C4-2B (cell line): ENCODE measurements at regions not wholly inside any gene's neighbourhood (a gene's known extent, or its start where the extent isn't known, plus 50 kb on each side); places are given as distances from the start of the nearest gene placed in this dataset.

Experiments
- H3K27ac ChIP-seq: fragments of 450-650 bp; 2 replicates; pipeline ENCODE4 v1.5.1; 2017
- ZFX ChIP-seq: fragments of 450-650 bp; IDR thresholded peaks from 2 replicates; pipeline ENCODE4 v1.6.1; 2017
- TF ChIP-seq, protein P1 (sequence below): fragments of 450-650 bp; conservative IDR thresholded peaks from 2 replicates; pipeline ENCODE4 v1.5.1; 2017; ENCODE audit warnings: mild to moderate bottlenecking

- H3K27ac ChIP-seq: no peak overlapping the region
- no peak for TF ChIP-seq ZFX
- TF ChIP-seq, protein P1, sequence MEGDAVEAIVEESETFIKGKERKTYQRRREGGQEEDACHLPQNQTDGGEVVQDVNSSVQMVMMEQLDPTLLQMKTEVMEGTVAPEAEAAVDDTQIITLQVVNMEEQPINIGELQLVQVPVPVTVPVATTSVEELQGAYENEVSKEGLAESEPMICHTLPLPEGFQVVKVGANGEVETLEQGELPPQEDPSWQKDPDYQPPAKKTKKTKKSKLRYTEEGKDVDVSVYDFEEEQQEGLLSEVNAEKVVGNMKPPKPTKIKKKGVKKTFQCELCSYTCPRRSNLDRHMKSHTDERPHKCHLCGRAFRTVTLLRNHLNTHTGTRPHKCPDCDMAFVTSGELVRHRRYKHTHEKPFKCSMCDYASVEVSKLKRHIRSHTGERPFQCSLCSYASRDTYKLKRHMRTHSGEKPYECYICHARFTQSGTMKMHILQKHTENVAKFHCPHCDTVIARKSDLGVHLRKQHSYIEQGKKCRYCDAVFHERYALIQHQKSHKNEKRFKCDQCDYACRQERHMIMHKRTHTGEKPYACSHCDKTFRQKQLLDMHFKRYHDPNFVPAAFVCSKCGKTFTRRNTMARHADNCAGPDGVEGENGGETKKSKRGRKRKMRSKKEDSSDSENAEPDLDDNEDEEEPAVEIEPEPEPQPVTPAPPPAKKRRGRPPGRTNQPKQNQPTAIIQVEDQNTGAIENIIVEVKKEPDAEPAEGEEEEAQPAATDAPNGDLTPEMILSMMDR: no peak
Observed at GRCh38 chr10:129382401-129382800, 84.6 kb upstream of the MGMT start.

- no peak for TF ChIP-seq ZFX
- TF ChIP-seq, protein P1: no peak
- H3K27ac ChIP-seq: no peak overlapping the region
Observed at GRCh38 chr10:129383651-129384050, 83.4 kb upstream of the MGMT start.

DNA sequence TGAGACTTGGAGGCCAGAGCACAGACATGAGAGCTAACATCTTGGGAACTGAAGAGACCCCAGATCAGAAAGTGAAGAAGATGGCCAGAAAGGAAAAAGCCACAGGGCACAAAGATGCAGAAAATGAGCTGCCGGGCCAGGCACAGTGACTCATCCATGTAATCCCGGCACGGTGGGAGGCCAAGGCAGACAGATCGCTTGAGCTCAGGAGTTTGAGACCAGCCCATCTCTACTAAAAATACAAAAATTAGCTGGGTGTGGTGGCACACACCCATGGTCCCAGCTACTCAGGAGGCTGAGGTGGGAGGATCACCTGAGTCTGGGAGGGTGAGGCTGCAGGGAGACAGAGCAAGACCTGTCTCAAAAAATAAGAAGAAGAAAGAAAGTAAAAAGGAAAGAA is 81.4 kb upstream of the MGMT start:
- H3K27ac ChIP-seq: no peak overlapping the region
- TF ChIP-seq, protein P1: no peak
- TF ChIP-seq ZFX: no peak

- TF ChIP-seq ZFX: 0 out of 2 replicates have a peak, but pooled peaks have one; percentile 22
- TF ChIP-seq, protein P1: no peak
- H3K27ac ChIP-seq: no peak overlapping the region
Observed at GRCh38 chr10:129386415-129387257, 80.4 kb upstream of the MGMT start.

DNA sequence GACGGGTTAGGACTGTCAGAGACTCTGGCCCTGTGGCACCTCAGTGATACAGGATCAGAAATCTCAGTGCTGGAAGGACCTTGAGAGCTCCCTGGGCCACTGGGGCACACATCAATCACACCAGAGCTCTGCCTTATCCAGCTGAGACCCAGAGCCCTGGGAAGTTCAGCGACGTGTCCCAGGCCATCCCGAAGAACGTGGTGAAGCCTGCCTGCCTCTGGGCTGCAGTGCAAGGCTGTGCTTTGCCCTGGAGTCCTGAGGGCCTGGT is 79.8 kb upstream of the MGMT start:
- no peak for TF ChIP-seq ZFX
- TF ChIP-seq, protein P1: no peak

DNA sequence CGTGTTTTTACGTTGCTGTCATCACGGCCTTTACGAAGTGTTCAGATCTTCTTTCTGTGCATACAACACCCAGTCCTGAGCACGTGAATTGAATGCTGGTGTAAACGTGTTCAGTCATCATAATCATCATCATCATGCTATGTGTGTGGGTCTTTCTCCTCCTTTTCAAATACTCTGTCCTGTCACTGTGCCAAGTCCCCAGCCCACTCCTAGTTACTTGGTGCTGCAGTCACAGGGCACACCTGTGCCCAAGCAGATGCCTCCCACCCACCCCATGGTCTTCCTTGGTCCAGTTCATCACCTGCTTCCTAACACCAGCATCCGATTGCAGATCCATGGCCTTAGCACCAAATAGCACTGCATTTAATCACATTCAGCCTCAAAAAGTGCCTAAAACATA is 78.6 kb upstream of the MGMT start:
- H3K27ac ChIP-seq: no peak overlapping the region
- TF ChIP-seq, protein P1: no peak
- TF ChIP-seq ZFX: no peak

More for the DNA sequence above, 79.8 kb upstream of the MGMT start:
- no peak overlapping the region for H3K27ac ChIP-seq

DNA sequence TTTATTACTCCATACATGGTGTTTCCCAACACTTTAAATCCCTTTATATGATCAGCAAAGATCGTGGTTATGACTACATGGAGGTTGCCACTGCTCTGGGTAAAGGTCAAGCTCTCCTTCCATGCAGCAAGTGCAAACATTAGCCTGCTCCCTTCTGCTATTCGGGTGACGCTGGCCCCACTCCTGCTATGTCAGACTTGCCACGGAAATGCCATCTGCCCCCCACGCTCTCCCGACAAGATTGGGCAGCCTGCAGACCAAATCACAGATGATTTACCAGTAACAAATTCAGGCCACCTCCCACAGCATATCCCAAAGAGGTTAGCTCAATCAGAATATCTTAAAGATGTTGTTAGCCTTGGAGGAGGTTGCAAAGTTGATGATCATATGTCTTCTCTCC is 77.8 kb upstream of the MGMT start:
- no peak overlapping the region for H3K27ac ChIP-seq

More for the DNA sequence above, 77.8 kb upstream of the MGMT start:
- TF ChIP-seq ZFX: no peak
- TF ChIP-seq, protein P1: no peak
